ENCODE measurements at regions not wholly inside any gene's neighbourhood (a gene's known extent, or its start where the extent isn't known, plus 50 kb on each side); places are given as distances from the start of the nearest gene placed in this dataset.

- TF ChIP-seq CTCF (IDR thresholded peaks at IDR 0.05) (no peak), ZFX (IDR thresholded peaks at IDR 0.05; ENCODE audit: borderline replicate concordance) (no peak)
Observed at GRCh38 chr4:35649011-35649410, 595.3 kb downstream of the ARAP2 start.

Data from 22Rv1 (cell line).